Osteoblast (primary cell): ENCODE measurements at regions not wholly inside any gene's neighbourhood (a gene's known extent, or its start where the extent isn't known, plus 50 kb on each side); places are given as distances from the start of the nearest gene placed in this dataset.
"Not testable (repeated sequence)": the region's sequence is repeated elsewhere in the genome, so short reads cannot be mapped to it uniquely, and the experiment has no call there.

Source experiments
- DNase-seq: peaks from one replicate; pipeline ENCODE4 v3.0.0; 2011; ENCODE audit warnings: low spot score, mixed read lengths; ENCODE audit not compliant: insufficient read length; ENCODE audit errors: missing footprints
- H2AFZ ChIP-seq: 2 replicates; pipeline ENCODE4 v1.6.0; 2011; ENCODE audit warnings: mild to moderate bottlenecking, low read length
- H3K27ac ChIP-seq: 2 replicates; pipeline ENCODE4 v1.5.1; 2011; ENCODE audit warnings: mild to moderate bottlenecking, low read depth, low read length, moderate library complexity
- H3K27me3 ChIP-seq: 2 replicates; pipeline ENCODE4 v1.6.0; 2012; ENCODE audit warnings: mild to moderate bottlenecking, control low read depth, inconsistent platforms, low read length, moderate library complexity; ENCODE audit not compliant: insufficient read depth
- H3K36me3 ChIP-seq: 2 replicates; pipeline ENCODE4 v1.5.1; 2011; ENCODE audit warnings: mild to moderate bottlenecking, low read length, control low read depth, moderate library complexity; ENCODE audit not compliant: insufficient read depth
- H3K4me1 ChIP-seq: 2 replicates; pipeline ENCODE4 v1.5.1; 2011; ENCODE audit warnings: mild to moderate bottlenecking, low read length, control low read depth, moderate library complexity; ENCODE audit not compliant: insufficient read depth
- H3K4me2 ChIP-seq: 2 replicates; pipeline ENCODE4 v1.6.0; 2011; ENCODE audit warnings: mild to moderate bottlenecking, low read length; ENCODE audit not compliant: insufficient read depth
- H3K4me3 ChIP-seq: fragments of 200-600 bp; sonication (generic); 3 replicates; pipeline ENCODE4 v1.5.1; 2012; ENCODE audit warnings: mild to moderate bottlenecking, low read length, inconsistent platforms; ENCODE audit not compliant: insufficient read depth
- H3K79me2 ChIP-seq: 2 replicates; pipeline ENCODE4 v1.6.0; 2012; ENCODE audit warnings: mild to moderate bottlenecking, low read length, control low read depth, inconsistent platforms; ENCODE audit not compliant: insufficient read depth
- H3K9me3 ChIP-seq: 2 replicates; pipeline ENCODE4 v1.5.1; 2011; ENCODE audit warnings: low read depth, low read length, control low read depth
- H4K20me1 ChIP-seq: 2 replicates; pipeline ENCODE4 v1.6.0; 2012; ENCODE audit warnings: mild to moderate bottlenecking, low read length, control low read depth; ENCODE audit not compliant: insufficient read depth
- TF ChIP-seq, protein P1 (sequence below): IDR thresholded peaks from 2 replicates; pipeline ENCODE4 v1.5.1; 2011; ENCODE audit warnings: mild to moderate bottlenecking, low read depth, low read length, moderate library complexity; ENCODE audit errors: extremely low read depth

DNA sequence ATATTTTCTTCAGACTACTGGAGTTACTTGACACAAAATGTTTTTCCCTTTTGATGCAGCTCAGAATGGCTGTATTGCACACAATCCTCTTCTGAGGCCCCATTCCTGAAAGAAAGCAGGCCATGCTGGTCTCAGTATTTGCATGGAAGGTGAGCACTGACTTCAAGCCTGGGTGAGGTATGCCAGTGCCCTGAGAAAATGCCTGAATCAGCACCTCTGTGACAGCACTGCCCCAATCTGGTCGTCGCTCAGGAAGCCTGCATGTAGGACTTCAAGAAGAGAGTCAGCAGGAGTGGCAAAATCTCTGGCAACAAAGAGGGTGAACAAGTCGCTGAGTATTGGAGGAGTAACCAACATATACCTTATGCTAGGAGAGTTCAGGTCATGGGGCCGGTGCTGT is 425.2 kb upstream of the PIK3R1 start:
- TF ChIP-seq, protein P1, sequence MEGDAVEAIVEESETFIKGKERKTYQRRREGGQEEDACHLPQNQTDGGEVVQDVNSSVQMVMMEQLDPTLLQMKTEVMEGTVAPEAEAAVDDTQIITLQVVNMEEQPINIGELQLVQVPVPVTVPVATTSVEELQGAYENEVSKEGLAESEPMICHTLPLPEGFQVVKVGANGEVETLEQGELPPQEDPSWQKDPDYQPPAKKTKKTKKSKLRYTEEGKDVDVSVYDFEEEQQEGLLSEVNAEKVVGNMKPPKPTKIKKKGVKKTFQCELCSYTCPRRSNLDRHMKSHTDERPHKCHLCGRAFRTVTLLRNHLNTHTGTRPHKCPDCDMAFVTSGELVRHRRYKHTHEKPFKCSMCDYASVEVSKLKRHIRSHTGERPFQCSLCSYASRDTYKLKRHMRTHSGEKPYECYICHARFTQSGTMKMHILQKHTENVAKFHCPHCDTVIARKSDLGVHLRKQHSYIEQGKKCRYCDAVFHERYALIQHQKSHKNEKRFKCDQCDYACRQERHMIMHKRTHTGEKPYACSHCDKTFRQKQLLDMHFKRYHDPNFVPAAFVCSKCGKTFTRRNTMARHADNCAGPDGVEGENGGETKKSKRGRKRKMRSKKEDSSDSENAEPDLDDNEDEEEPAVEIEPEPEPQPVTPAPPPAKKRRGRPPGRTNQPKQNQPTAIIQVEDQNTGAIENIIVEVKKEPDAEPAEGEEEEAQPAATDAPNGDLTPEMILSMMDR = no peak
- no peak overlapping the region for H2AFZ ChIP-seq
- no peaks in the 10 kb centered on the region for H3K27me3 ChIP-seq
- no peaks in the 10 kb centered on the region for H3K79me2 ChIP-seq
- no peak for DNase-seq
- H3K4me3 ChIP-seq = no peak overlapping the region
- no peaks in the 10 kb centered on the region for H4K20me1 ChIP-seq
- H3K4me2 ChIP-seq = no peak overlapping the region
- no peaks in the 10 kb centered on the region for H3K36me3 ChIP-seq
- H3K9me3 ChIP-seq = no peaks in the 10 kb centered on the region
- no peaks in the 10 kb centered on the region for H3K4me1 ChIP-seq
- H3K27ac ChIP-seq = no peak overlapping the region

DNA sequence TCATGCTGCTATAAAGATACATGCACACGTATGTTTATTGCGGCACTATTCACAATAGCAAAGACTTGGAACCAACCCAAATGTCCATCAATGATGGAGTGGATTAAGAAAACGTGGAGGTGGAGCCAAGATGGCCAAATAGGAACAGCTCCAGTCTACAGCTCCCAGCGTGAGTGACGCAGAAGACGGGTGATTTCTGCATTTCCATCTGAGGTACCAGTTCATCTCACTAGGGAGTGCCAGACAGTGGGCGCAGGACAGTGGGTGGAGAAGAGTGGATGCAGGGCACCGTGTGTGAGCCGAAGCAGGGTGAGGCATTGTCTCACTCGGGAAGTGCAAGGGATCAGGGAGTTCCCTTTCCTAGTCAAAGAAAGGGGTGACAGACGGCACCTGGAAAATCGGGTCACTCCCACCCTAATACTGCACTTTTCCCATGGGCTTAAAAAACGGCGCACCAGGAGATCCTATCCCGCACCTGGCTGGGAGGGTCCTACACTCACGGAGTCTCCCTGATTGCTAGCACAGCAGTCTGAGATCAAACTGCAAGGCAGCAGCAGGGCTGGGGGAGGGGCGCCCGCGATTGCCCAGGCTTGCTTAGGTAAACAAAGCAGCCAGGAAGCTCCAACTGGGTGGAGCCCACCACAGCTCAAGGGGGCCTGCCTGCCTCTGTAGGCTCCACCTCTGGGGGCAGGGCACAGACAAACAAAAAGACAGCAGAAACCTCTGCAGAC is 435.5 kb upstream of the PIK3R1 start:
- H3K27ac ChIP-seq, H3K4me2 ChIP-seq, H2AFZ ChIP-seq, H3K4me3 ChIP-seq, H3K9me3 ChIP-seq, H4K20me1 ChIP-seq, H3K27me3 ChIP-seq, H3K4me1 ChIP-seq, H3K36me3 ChIP-seq, H3K79me2 ChIP-seq, DNase-seq: not testable (repeated sequence)

DNA sequence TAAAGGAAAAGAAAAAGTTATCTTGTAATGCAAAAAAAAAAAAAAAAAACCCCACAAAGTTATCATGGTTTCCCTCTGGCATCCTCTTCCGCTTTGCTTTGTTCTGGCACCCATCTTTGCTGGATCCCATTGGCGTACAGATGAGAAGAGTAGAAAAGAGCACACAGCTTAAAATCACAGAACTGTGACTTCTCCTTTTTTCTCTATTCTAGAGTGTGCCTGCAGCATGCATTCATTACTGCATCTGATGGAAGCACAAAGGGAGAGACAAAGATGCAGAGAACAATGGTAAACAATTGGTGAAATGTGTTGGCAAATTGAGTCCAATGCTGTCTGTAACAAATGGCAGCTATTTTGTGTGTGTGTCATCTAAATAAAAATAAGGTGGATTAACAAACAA is 440.8 kb upstream of the PIK3R1 start:
- no peak for DNase-seq
- H3K27ac ChIP-seq = peak overlapping the region; percentile 81
- no peaks in the 10 kb centered on the region for H3K36me3 ChIP-seq
- H3K4me1 ChIP-seq = peaks cover 35% of the 10 kb centered on the region
- H2AFZ ChIP-seq = no peak overlapping the region
- no peak overlapping the region for H3K4me2 ChIP-seq
- no peaks in the 10 kb centered on the region for H3K9me3 ChIP-seq
- H3K79me2 ChIP-seq = no peaks in the 10 kb centered on the region
- no peak overlapping the region for H3K4me3 ChIP-seq
- H3K27me3 ChIP-seq = no peaks in the 10 kb centered on the region
- H4K20me1 ChIP-seq = no peaks in the 10 kb centered on the region
- TF ChIP-seq, protein P1 = no peak

DNA sequence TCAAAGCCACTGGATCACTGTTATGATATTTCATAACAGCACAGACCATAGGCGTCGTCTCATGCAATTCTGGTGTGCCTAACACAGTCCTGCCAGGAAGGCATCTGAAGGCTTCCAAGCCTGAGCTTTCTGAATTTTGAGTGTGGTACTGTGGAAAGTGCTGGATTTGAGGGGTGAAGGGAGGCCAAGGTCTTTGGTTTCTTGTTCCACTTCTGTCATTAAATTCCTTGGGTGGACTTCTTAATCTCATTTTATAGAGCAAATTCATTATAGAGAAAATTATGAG is 441.3 kb upstream of the PIK3R1 start:
- H3K4me2 ChIP-seq = peak overlapping the region; percentile 44
- TF ChIP-seq, protein P1 = no peak

More for the DNA sequence above, 441.3 kb upstream of the PIK3R1 start:
- Histone ChIP-seq H3K79me2 (no peaks in the 10 kb centered on the region), H4K20me1 (no peaks in the 10 kb centered on the region), H2AFZ (peak overlapping the region; percentile 59), H3K27ac (peak overlapping the region; percentile 81), H3K4me3 (no peak overlapping the region), H3K27me3 (no peaks in the 10 kb centered on the region), H3K36me3 (no peaks in the 10 kb centered on the region), H3K9me3 (no peaks in the 10 kb centered on the region), H3K4me1 (peaks cover 35% of the 10 kb centered on the region)
- peak; percentile 78 for DNase-seq
